Panc1 (cell line): ENCODE measurements at regions not wholly inside any gene's neighbourhood (a gene's known extent, or its start where the extent isn't known, plus 50 kb on each side); places are given as distances from the start of the nearest gene placed in this dataset.

Experiments used
- POLR2AphosphoS5 ChIP-seq: IDR thresholded peaks from 2 replicates; pipeline ENCODE4 v1.6.1; 2012; ENCODE audit warnings: mild to moderate bottlenecking, low read depth, low read length, moderate library complexity
- SIN3A ChIP-seq: IDR thresholded peaks from 2 replicates; pipeline ENCODE4 v1.6.1; 2012; ENCODE audit warnings: low read depth, mild to moderate bottlenecking, low read length, moderate library complexity, borderline replicate concordance; ENCODE audit not compliant: insufficient read depth
- TF ChIP-seq, protein P1 (sequence below): fragments of 450-650 bp; IDR thresholded peaks from 2 replicates; pipeline ENCODE4 v1.5.1; 2017; ENCODE audit warnings: mild to moderate bottlenecking
- TF ChIP-seq, protein P2 (sequence below), 2 experiments: IDR thresholded peaks; 2 replicates each; pipeline ENCODE4 v1.6.1; 2011 to 2012; ENCODE audit warnings: low read depth in 2 of 2, control low read depth in 1 of 2, low read length in 1 of 2, mild to moderate bottlenecking in 1 of 2, moderate library complexity in 1 of 2; ENCODE audit not compliant: insufficient read depth in 1 of 2

DNA sequence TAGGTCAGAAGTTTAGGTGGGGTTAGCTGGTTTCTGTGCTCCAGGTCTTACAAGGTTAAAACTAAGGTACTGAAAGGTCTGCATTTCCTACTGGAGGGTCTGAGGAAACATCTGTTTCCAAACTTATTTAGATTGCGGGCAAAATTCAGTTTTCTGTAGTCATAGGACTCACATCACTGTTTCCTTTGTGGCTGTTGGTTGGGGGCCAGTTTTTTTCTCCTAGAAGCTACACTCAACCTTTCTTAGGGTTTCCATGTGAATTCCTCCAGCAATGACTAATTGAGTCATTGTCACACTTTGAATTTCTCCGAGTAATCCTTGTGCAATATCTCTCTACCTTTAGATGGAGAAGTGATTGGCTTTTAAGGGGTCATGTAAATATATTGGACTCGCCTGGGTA, 773.4 kb upstream of the SLITRK1 start:
- TF ChIP-seq, protein P1, sequence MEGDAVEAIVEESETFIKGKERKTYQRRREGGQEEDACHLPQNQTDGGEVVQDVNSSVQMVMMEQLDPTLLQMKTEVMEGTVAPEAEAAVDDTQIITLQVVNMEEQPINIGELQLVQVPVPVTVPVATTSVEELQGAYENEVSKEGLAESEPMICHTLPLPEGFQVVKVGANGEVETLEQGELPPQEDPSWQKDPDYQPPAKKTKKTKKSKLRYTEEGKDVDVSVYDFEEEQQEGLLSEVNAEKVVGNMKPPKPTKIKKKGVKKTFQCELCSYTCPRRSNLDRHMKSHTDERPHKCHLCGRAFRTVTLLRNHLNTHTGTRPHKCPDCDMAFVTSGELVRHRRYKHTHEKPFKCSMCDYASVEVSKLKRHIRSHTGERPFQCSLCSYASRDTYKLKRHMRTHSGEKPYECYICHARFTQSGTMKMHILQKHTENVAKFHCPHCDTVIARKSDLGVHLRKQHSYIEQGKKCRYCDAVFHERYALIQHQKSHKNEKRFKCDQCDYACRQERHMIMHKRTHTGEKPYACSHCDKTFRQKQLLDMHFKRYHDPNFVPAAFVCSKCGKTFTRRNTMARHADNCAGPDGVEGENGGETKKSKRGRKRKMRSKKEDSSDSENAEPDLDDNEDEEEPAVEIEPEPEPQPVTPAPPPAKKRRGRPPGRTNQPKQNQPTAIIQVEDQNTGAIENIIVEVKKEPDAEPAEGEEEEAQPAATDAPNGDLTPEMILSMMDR: no peak
- TF ChIP-seq POLR2AphosphoS5 (no peak), SIN3A (no peak)
- TF ChIP-seq, protein P2, sequence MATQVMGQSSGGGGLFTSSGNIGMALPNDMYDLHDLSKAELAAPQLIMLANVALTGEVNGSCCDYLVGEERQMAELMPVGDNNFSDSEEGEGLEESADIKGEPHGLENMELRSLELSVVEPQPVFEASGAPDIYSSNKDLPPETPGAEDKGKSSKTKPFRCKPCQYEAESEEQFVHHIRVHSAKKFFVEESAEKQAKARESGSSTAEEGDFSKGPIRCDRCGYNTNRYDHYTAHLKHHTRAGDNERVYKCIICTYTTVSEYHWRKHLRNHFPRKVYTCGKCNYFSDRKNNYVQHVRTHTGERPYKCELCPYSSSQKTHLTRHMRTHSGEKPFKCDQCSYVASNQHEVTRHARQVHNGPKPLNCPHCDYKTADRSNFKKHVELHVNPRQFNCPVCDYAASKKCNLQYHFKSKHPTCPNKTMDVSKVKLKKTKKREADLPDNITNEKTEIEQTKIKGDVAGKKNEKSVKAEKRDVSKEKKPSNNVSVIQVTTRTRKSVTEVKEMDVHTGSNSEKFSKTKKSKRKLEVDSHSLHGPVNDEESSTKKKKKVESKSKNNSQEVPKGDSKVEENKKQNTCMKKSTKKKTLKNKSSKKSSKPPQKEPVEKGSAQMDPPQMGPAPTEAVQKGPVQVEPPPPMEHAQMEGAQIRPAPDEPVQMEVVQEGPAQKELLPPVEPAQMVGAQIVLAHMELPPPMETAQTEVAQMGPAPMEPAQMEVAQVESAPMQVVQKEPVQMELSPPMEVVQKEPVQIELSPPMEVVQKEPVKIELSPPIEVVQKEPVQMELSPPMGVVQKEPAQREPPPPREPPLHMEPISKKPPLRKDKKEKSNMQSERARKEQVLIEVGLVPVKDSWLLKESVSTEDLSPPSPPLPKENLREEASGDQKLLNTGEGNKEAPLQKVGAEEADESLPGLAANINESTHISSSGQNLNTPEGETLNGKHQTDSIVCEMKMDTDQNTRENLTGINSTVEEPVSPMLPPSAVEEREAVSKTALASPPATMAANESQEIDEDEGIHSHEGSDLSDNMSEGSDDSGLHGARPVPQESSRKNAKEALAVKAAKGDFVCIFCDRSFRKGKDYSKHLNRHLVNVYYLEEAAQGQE (IDR thresholded peaks at IDR 0.05; ENCODE audit: insufficient read depth in 1 of 2, low read depth in 2 of 2, low read length in 1 of 2): no peak
